ENCODE measurements at regions not wholly inside any gene's neighbourhood (a gene's known extent, or its start where the extent isn't known, plus 50 kb on each side); places are given as distances from the start of the nearest gene placed in this dataset.
A peak's percentile ranks its signal among the peaks of the same experiment; 100 is the strongest.

DNA sequence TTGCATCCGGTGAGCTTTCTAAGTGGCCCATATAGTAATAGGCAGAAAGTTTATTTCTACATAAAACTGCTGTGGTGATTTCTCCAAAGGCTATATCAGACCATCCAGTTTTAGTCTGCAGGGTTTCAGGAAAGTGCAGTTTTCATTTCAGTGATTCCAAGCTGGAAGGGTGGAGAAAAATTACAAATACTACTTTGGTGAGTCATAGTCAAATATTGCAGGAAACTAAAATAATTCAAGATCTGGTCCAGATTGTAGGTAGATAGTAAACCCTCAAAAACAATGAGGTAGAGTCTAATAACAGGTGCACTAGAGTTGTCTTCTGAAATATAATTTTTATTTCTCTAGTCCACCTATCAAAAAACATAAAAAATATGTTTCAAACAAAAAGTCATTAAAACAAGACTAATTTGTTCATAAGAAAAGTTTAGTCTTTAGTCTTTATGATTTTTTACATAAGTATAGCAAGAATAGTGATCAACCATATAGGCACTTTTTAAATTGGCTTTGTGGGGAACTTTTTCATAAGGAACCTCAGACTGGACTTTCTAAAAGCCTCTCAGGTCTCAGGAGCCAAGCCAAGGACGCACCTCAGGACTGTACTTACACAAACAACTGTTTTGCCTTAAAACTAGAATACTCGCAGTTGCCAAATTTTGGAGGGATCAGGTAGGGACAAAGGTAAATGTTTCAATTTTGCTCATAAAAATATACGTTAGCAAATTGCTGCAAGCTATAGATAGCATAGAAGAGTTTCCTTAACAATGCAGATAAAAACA lies 101.8 kb upstream of the TLR3 start:
- no peaks in the 10 kb centered on the region for H3K4me1 Mint-ChIP-seq
- DNase-seq (ENCODE audit: low spot score in 2 of 2) (no peak), ATAC-seq (no peak)
- H3K27ac Mint-ChIP-seq: no peak overlapping the region
- no peaks in the 10 kb centered on the region for H3K36me3 Mint-ChIP-seq
- no peak overlapping the region for H3K4me3 Mint-ChIP-seq
- H3K9me3 Mint-ChIP-seq: no peaks in the 10 kb centered on the region

DNA sequence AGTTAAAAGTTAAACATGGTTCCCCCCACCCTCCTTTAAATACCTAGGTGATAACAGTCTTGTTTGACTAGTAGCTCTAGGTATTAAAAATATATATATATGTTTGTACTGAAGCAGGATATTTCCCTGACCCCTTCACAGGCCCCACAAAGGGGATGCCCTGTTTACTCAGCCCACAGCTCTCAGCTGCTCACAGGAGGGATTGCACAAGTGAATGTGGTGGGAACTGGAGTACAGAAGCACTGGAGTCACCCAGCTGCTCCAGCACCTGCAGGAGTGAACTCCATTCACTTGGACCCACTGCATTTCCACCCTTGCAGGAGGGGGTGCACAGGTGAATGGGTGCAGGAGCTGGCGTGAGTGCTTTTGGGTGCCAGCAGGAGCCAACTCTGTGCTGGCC lies 99.3 kb upstream of the TLR3 start:
- Mint-ChIP-seq H3K4me1 (no peaks in the 10 kb centered on the region), H3K36me3 (no peaks in the 10 kb centered on the region), H3K27ac (no peak overlapping the region), H3K4me3 (no peak overlapping the region), H3K9me3 (no peaks in the 10 kb centered on the region)
- ATAC-seq (peak; percentile 21), DNase-seq (ENCODE audit: low spot score in 2 of 2) (no peak)

DNA sequence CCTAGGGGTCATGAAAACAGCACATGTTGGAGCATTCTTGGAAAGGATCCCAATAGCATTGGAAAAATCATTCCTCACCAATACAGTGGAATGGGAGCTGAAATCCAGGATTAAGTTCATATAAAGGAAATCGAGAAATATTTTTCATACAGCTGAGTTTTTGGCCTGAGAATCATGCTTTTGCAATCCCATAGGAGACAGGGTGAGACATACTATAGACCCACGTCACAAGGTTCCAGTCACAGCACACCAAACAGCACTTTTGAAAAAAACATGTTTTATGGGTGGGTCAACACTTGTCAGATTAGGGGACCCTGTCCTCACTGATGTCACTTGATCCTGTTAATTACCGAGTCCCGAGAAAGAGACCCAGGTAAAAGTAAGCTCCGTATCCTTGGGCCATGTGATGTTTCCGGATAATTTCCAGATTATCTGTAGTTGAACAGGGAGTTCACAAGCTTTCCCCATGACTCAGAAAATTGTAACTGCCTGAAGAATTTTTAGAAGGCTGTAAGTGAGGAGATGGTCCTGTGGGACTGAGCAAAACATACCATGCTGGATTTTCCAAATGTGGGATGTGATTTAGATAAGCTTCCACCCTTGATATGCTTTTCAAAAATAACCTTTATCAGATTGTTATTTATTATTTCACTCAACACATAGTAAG lies 80.9 kb upstream of the TLR3 start:
- H3K27ac Mint-ChIP-seq: no peak overlapping the region
- peaks cover 6% of the 10 kb centered on the region for H3K36me3 Mint-ChIP-seq
- no peaks in the 10 kb centered on the region for H3K4me1 Mint-ChIP-seq
- ATAC-seq (no peak), DNase-seq (ENCODE audit: low spot score in 2 of 2) (no peak)
- H3K4me3 Mint-ChIP-seq: no peak overlapping the region
- peaks cover 6% of the 10 kb centered on the region for H3K9me3 Mint-ChIP-seq

DNA sequence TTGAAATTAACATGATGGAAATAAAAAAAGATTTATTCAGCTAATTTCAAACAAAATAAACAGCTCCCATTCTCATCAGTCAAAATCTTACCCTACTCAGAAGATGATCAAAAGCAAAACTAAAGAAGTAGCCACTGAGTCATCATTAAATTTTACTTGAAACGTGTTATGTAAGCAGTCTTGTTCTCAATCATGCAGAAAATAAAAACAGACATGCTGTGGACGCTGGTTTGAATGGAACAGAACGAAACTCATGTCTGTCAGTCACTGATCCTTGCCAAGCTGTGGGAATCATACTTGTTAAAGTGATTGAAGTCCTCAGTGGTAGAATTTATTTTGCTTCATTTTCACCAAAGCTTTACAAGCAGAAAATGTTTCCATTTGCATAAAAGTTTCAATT lies 77.2 kb upstream of the TLR3 start:
- no peaks in the 10 kb centered on the region for H3K4me1 Mint-ChIP-seq
- DNase-seq (ENCODE audit: low spot score in 2 of 2): no peak
- H3K36me3 Mint-ChIP-seq: no peaks in the 10 kb centered on the region
- no peak overlapping the region for H3K27ac Mint-ChIP-seq
- no peaks in the 10 kb centered on the region for H3K9me3 Mint-ChIP-seq
- no peak overlapping the region for H3K4me3 Mint-ChIP-seq
- no peak for ATAC-seq

DNA sequence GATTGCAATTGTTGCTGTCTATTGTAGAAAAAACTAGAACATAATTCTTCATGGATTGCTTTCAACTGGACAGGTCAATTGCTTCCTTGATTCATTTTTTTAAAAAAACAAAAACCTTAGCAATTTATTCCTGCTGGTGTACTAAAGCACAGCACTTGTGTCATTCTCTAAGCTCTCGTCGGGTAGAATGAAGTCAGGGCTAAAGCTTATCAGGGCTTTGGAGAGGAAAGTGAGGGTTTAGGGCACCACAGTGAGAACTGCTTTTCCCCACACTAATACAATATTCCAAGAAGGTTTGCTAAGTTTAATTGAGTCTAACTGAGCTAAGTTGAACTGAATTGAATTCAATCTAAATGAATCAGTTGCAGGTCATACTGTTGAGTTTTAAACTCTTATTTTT lies 76.4 kb upstream of the TLR3 start:
- ATAC-seq: no peak
- Mint-ChIP-seq H3K9me3 (no peaks in the 10 kb centered on the region), H3K4me1 (no peaks in the 10 kb centered on the region), H3K4me3 (no peak overlapping the region), H3K27ac (no peak overlapping the region), H3K36me3 (no peaks in the 10 kb centered on the region)
- DNase-seq (ENCODE audit: low spot score in 2 of 2): no peak

DNA sequence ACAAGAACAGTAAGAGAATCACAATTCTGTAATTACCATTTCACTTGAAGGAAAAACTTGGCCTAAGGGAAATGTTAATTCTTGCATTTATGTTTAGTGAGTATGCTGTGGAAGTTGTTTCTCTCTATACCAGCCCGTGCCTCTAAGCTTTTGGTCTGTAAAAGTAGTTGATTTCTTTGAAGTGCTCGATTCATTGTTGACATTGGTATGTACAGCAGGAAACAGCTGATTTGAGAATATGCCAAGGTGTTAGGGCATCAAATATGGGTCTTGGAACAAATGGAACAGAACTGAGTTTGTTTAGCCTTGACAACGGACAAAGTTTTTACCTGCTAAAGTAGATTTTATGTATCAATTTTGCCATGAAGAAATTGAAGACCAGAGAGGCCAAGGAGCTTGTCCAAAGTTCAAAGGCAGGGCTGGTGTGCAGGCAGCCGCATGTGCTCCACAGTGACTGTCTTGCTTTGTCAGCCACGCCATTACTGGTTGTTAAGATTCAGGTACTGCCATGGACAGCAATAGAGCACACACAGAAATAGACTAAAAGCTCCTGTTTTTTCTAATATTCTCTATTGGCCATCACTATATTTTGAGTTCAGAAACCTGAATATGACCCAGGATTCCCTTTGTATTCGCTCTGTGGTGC lies 75.5 kb upstream of the TLR3 start:
- H3K4me1 Mint-ChIP-seq: no peaks in the 10 kb centered on the region
- H3K9me3 Mint-ChIP-seq: no peaks in the 10 kb centered on the region
- DNase-seq (ENCODE audit: low spot score in 2 of 2): no peak
- no peak overlapping the region for H3K4me3 Mint-ChIP-seq
- ATAC-seq: no peak
- no peaks in the 10 kb centered on the region for H3K36me3 Mint-ChIP-seq
- no peak overlapping the region for H3K27ac Mint-ChIP-seq

DNA sequence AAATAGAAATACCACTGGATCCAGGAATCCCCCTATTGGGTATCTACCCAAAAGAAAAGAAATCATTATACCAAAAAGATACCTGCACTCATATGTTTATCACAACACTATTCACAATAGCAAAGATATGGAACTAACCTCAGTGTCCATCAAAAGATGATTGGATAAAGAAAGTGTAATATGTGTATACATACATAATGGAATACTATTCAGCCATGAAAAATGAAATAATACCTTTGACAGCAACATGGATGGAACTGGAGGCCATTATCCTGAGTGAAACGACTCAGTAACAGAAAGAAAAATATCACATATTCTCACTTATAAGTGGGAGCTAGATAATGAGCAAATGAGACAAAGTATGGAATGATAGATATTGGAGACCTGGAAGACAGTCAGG lies 74.2 kb upstream of the TLR3 start:
- H3K36me3 Mint-ChIP-seq: no peaks in the 10 kb centered on the region
- no peak for DNase-seq (ENCODE audit: low spot score in 2 of 2)
- no peak overlapping the region for H3K4me3 Mint-ChIP-seq
- H3K4me1 Mint-ChIP-seq: no peaks in the 10 kb centered on the region
- H3K9me3 Mint-ChIP-seq: no peaks in the 10 kb centered on the region
- ATAC-seq: no peak
- H3K27ac Mint-ChIP-seq: no peak overlapping the region

DNA sequence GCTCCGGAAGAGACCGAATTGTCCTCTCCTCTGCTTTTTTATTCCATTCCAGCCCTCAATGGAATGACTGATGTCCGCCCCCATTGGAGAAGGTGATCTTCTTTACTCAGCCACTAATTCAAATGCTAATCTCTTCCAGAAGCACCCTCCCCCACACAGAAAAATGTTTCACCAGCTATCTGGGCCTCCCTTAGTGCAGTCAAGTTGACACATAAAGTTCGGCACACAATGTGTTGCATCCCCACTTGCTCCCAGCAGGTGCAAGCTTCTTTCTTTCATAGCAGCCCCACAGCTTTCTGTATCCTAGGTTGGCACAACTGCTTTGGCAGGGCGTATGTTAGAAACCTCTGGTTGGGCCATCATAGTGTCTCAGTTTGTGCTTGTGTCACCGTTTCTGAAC lies 73.3 kb upstream of the TLR3 start:
- Mint-ChIP-seq H3K27ac (no peak overlapping the region), H3K36me3 (no peaks in the 10 kb centered on the region), H3K9me3 (no peaks in the 10 kb centered on the region), H3K4me3 (no peak overlapping the region), H3K4me1 (no peaks in the 10 kb centered on the region)
- no peak for DNase-seq (ENCODE audit: low spot score in 2 of 2)
- ATAC-seq: no peak

DNA sequence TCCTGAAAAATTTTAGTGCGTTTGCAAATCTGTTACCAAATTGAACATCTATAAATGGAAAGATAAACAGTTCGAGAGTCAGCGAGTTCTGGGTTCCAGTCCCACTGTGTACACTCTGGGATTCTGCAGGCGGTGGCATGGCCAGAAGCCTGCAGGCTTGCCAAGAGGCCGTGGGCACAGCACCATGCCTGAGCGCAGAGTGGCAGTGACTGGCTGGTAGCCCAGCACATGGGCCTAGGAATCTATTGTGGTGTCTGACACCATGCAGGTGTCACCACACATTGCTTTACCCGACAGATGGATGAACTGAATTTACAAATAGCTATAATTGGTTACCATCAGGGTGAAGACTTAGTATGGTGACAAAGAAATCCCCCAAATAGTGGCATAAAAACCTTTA lies 71.7 kb upstream of the TLR3 start:
- Mint-ChIP-seq H3K4me1 (no peaks in the 10 kb centered on the region), H3K9me3 (no peaks in the 10 kb centered on the region), H3K36me3 (no peaks in the 10 kb centered on the region), H3K27ac (no peak overlapping the region), H3K4me3 (no peak overlapping the region)
- DNase-seq (ENCODE audit: low spot score in 2 of 2): no peak
- ATAC-seq: peak; percentile 37

DNA sequence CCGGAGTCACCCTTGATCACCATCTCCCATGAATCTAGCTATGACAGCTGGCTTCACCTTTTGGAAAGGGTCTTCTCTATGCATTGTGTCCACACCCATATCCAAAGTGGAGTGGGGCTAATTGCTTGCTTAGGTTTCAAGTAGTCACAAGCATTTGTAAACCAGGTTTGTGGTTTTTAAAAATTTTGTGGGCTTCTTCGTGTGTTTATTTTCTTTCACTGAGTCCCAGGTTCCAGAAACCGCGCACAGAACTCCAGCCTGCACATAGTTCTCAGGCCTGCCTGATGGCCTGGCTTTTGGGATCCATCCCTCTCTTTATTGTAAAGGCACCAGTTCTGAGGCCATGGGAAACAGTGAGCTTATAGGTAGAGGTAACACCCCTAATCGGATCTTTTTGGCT lies 70.2 kb upstream of the TLR3 start:
- DNase-seq (ENCODE audit: low spot score in 2 of 2) (no peak), ATAC-seq (no peak)
- Mint-ChIP-seq H3K27ac (no peak overlapping the region), H3K4me1 (no peaks in the 10 kb centered on the region), H3K9me3 (no peaks in the 10 kb centered on the region), H3K36me3 (no peaks in the 10 kb centered on the region), H3K4me3 (no peak overlapping the region)

DNA sequence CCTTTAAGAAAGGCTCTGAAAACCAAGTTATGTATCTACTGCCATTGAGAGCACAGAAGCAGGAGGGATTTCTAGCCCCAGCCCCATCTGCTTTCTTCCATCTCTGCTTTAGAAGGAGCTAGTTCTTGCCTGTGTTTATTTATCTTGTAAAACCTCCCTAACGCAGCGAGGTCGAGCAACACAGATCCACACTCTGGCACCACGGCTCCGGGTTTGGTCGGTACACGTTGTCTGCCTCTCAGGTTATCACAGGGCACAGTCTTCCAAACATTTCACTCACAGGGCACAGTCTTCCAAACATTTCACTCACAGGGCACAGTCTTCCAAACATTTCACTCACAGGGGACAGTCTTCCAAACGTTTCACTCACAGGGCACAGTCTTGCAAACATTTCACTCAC lies 69.7 kb upstream of the TLR3 start:
- Mint-ChIP-seq H3K9me3 (no peaks in the 10 kb centered on the region), H3K4me1 (no peaks in the 10 kb centered on the region), H3K4me3 (no peak overlapping the region), H3K27ac (no peak overlapping the region), H3K36me3 (no peaks in the 10 kb centered on the region)
- ATAC-seq (no peak), DNase-seq (ENCODE audit: low spot score in 2 of 2) (no peak)

DNA sequence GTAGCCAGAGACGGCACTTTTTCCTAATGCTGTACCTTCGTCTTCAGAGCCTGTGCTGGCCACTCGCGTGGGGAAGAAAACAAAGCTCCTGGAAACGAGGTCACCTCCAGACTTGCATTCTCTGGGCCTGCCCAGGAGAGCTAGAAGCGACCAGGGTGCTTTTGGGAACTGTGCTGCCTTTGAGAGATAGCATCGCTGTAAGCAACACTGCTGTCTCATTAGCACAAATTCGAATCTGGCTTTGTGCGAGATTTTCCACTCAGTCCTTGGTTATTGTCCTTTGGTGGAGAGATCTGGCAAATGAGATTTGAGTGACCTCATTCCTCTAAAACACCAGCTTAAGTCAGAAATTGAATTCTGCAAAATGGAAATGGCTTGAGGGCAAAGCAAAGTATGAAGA lies 66.1 kb upstream of the TLR3 start:
- H3K4me3 Mint-ChIP-seq: no peak overlapping the region
- ATAC-seq: no peak

DNA sequence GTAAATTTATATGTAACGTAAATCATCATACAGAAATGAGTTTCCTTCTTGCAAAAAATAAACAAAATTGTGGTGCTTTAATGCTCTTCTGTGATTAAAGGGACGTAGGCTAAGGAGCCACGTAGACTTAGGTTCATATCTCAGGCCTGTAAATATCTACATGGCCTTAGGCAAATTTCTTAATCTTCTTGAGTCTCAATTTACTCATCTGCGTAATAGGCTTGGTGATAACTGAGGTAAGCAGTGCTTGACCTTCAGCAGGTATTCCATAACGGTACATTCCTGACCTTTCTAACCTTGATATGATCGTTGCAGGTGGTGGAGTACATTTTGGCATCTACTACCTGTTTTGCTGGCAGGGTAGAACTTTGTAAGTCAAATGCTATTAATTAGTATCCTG lies 65.2 kb upstream of the TLR3 start:
- no peaks in the 10 kb centered on the region for H3K9me3 Mint-ChIP-seq
- ATAC-seq (no peak), DNase-seq (ENCODE audit: low spot score in 2 of 2) (no peak)
- H3K36me3 Mint-ChIP-seq: no peaks in the 10 kb centered on the region
- no peaks in the 10 kb centered on the region for H3K4me1 Mint-ChIP-seq
- H3K27ac Mint-ChIP-seq: no peak overlapping the region
- no peak overlapping the region for H3K4me3 Mint-ChIP-seq

More for the DNA sequence above, 66.1 kb upstream of the TLR3 start:
- Mint-ChIP-seq H3K4me1 (no peaks in the 10 kb centered on the region), H3K9me3 (no peaks in the 10 kb centered on the region), H3K36me3 (no peaks in the 10 kb centered on the region), H3K27ac (no peak overlapping the region)
- no peak for DNase-seq (ENCODE audit: low spot score in 2 of 2)

DNA sequence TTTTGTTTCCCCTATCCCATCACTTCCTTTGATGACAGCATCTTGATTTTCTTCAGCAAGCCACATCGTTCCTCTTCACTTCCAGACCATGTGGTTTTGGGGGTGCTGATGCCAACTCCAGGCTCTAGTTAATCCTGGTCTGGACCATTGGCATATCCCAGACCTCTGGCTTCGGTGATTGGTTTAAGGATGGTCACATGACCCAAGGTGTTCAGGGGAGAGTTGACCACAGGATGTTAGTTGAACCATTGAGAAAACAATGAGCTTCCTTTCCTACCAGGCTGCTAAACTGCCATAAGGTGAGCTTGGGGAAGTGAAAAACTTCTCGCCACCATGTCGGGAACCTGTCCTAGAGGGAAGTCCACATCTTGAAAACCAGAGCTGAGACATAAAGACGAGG lies 60.9 kb upstream of the TLR3 start:
- DNase-seq (ENCODE audit: low spot score in 2 of 2) (no peak), ATAC-seq (no peak)
- Mint-ChIP-seq H3K4me3 (no peak overlapping the region), H3K36me3 (no peaks in the 10 kb centered on the region), H3K9me3 (no peaks in the 10 kb centered on the region), H3K27ac (no peak overlapping the region), H3K4me1 (no peaks in the 10 kb centered on the region)

DNA sequence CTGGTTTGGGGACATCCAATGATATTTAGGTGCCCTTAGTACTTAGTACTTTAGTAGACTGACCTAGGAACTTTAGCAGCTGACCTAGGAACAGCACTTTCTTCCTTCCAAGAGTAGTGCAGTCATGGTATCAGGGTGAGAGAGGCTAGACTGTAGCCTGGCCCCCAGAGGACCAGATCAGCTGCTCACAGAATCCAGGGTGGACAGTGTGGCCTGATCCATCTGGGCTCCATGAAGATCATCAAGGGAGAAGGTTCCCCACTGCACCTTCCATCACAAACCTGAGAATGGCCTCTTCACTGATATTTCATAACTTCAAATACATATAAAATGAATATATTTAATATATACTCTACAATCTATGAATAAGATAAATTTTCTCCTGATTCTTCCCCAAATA lies 59.0 kb upstream of the TLR3 start:
- Mint-ChIP-seq H3K4me3 (no peak overlapping the region), H3K27ac (no peak overlapping the region), H3K9me3 (no peaks in the 10 kb centered on the region), H3K36me3 (no peaks in the 10 kb centered on the region), H3K4me1 (no peaks in the 10 kb centered on the region)
- no peak for ATAC-seq
- no peak for DNase-seq (ENCODE audit: low spot score in 2 of 2)

DNA sequence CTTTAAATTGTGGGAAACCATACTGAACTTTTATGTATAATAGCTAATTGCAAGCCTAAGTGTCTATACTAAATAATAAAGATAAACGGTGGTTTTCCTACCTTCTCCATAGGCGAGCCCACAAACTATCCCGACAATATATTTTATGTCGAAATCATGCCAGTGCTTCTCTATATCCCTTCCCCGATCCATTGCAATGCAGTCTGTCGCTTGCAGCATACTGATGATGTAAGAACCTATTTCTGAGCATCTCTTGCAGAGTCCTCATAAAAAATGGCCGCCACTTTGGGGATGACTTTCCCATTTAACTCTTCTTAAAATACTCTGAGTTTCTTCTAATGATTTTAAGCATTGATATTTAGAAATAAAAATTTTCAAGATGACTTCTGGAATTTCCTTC lies 58.1 kb upstream of the TLR3 start:
- no peak for DNase-seq (ENCODE audit: low spot score in 2 of 2)
- Mint-ChIP-seq H3K4me3 (no peak overlapping the region), H3K9me3 (no peaks in the 10 kb centered on the region), H3K27ac (no peak overlapping the region), H3K4me1 (no peaks in the 10 kb centered on the region), H3K36me3 (no peaks in the 10 kb centered on the region)
- no peak for ATAC-seq
